AG09319 (cell line): ENCODE measurements at regions not wholly inside any gene's neighbourhood (a gene's known extent, or its start where the extent isn't known, plus 50 kb on each side); places are given as distances from the start of the nearest gene placed in this dataset.

Experiments
- DNase-seq: peaks from one replicate; pipeline ENCODE4 v3.0.0-alpha.2; 2010; ENCODE audit warnings: low read depth; ENCODE audit errors: extremely low read depth
- TF ChIP-seq, protein P1 (sequence below): IDR thresholded peaks from 2 replicates; pipeline ENCODE4 v1.5.1; 2011; ENCODE audit warnings: low read depth, mild to moderate bottlenecking, inconsistent platforms, low read length, moderate library complexity

DNA sequence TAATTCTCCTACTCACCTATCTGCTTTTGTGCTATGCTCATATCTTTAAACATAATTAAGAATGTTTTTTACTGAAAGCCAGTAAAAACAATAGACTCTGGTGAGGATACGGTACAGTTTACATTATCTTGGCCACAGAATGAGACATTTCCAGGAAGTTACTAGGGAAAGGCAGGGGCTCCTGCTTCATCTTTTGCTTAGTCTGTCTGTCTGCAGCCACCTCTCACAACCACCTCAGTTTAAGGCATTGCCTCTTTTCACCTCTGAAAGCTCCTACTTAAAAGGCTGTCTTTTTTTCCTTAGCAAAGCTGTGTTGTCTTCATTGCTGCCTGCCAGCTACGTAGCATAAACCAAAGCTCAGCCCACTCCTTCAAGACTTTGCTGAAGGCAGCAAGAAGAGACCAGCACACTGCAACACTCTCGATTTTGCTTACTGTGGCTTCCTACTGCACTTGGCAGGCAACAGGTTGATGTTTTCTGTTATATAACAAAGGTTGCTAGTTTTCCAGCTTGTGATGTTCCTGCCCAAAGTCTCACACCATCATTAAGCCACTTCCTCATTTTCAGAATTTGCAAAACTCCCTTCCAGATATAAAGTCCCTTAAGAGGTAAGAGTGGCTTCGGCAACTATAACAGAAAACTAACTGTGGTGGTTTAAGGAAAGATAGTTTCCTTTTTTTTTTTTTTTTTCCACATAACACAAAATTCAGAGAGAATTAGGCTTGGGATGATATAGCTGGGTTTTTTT is 432.9 kb downstream of the GRXCR1 start:
- no peak for DNase-seq
- TF ChIP-seq, protein P1, sequence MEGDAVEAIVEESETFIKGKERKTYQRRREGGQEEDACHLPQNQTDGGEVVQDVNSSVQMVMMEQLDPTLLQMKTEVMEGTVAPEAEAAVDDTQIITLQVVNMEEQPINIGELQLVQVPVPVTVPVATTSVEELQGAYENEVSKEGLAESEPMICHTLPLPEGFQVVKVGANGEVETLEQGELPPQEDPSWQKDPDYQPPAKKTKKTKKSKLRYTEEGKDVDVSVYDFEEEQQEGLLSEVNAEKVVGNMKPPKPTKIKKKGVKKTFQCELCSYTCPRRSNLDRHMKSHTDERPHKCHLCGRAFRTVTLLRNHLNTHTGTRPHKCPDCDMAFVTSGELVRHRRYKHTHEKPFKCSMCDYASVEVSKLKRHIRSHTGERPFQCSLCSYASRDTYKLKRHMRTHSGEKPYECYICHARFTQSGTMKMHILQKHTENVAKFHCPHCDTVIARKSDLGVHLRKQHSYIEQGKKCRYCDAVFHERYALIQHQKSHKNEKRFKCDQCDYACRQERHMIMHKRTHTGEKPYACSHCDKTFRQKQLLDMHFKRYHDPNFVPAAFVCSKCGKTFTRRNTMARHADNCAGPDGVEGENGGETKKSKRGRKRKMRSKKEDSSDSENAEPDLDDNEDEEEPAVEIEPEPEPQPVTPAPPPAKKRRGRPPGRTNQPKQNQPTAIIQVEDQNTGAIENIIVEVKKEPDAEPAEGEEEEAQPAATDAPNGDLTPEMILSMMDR = no peak

DNA sequence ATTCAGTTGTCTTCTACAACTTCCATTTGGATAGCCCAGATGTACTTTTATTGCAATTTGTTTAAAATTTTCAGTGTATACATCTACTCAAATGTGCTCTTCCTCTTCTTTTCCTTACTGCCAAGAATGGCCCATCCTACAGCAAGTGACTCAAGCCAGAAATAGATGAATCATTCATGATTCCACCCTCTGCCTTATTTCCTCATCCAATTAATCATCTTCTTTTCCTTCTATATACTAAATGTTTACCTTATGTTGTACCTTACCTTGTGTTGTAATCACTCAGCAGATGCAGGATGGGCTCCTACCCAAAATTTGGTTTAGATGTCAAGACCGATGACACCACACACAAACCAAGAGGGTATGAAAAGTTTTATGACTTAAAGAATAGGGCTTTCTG is 437.8 kb downstream of the GRXCR1 start:
- TF ChIP-seq, protein P1 = no peak

DNA sequence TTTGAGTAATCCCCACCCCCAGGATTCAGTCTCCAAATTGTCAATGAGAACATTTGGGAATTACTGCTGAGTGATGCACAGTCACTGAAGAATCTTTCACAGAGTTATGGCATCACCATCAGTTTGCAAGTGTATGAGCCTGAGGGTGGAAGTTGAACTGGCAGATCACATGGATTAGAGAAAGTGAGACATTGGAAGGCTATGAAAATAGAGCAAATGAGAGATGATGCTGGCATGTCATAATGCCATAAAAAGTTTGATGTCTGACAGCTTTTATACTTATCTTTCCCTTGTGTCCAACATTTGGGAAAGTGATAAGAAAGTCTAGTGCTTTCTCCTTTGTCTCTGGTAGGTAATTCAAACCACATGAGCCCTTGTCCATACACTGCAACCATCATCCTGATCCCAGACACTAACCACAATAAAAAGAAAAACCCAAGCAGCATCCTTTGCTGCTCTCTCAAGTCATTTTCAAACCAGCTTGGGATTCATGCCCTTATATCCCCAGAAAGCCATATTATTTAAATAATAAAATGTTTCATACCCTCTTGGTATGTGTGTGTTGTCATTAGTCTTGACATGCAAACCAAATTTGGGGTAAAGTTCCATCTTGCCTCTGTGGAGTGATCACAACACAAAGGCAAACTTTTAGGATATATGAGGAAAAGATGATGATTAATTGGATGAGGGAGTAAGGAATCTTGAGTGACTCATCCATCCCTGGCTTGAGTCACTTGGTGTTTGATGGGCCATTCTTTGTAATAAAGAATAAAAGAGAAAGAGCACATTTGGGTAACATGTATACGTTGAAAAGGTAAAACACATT is 438.9 kb downstream of the GRXCR1 start:
- TF ChIP-seq, protein P1 = no peak
- no peak for DNase-seq

More for the DNA sequence above, 437.8 kb downstream of the GRXCR1 start:
- DNase-seq = no peak

DNA sequence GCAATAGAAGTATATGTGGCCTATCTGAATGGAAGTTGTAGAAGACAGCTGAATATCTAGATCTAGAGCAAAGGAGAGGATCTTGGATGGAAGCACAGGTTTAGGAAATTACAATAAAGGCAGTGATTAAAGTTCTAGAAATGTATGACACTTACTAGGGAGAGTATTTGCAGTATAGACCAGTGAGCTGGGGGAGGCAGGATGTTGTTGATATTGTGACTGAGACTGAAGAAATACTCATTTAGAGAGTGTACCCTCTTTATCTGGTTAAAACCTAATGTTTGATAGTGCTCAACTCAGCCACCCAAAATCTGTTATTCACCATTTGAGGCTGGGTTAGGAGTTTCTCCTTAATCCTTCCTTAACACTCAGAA is 439.5 kb downstream of the GRXCR1 start:
- TF ChIP-seq, protein P1 = no peak
- no peak for DNase-seq

DNA sequence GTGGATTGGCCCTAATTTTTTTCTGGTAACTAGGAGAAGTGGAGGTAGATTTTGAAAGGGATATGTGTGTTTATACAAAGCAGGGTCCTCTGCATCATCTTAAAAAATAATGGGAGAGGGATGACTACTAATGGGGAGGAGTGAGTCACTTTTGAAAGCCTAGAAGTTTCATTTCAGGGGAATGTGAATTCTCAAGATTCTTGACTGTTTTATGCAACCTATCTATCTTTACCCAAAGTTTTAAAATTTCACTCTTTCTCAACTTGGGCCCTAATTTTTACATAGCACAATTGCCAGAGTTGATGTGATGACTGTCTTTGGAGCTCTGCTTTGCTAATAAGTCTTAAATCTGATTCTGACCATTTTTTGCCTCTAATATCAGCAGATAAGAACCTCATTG is 445.2 kb downstream of the GRXCR1 start:
- no peak for DNase-seq
- TF ChIP-seq, protein P1 = no peak

DNA sequence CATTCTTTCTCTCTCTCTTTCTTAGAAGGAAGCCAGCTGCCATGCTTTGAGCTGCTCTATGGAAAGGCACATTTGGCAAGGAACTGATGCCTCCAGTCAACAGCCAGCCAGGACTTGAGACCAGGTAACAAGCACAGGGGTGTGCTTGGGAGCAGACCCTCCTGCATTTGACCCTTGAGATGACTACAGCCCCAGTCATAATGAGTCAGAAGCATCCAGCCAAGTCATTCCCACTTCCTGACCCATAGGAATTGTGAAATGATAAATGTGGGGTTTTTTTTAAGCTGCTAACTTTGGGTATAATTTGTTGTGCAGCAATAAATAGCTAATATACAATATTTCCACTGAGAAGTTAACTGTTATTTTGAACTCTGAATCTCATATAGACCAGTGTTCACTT is 446.9 kb downstream of the GRXCR1 start:
- TF ChIP-seq, protein P1 = no peak
- DNase-seq = no peak

DNA sequence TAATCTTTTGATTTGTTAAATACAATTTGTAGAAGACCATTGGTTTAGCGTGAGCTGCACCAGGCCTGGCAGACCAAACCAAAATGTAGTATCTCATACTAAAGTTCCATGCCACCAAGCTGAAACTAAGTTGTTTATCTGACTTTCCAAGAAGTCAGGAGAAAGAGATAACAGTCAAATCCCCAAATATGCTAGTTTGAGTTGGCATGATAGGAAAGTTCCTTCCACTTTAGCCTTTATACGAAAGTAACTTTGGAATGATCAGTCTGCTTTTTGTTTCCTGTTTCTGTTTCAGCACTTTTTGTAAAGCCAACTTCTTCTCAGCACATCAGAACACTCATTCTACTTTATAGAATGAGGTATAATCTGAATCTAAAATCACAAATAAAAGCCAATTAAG is 449.2 kb downstream of the GRXCR1 start:
- no peak for DNase-seq
- TF ChIP-seq, protein P1 = no peak
